ENCODE measurements at regions not wholly inside any gene's neighbourhood (a gene's known extent, or its start where the extent isn't known, plus 50 kb on each side); places are given as distances from the start of the nearest gene placed in this dataset.

- TF ChIP-seq, protein P1, sequence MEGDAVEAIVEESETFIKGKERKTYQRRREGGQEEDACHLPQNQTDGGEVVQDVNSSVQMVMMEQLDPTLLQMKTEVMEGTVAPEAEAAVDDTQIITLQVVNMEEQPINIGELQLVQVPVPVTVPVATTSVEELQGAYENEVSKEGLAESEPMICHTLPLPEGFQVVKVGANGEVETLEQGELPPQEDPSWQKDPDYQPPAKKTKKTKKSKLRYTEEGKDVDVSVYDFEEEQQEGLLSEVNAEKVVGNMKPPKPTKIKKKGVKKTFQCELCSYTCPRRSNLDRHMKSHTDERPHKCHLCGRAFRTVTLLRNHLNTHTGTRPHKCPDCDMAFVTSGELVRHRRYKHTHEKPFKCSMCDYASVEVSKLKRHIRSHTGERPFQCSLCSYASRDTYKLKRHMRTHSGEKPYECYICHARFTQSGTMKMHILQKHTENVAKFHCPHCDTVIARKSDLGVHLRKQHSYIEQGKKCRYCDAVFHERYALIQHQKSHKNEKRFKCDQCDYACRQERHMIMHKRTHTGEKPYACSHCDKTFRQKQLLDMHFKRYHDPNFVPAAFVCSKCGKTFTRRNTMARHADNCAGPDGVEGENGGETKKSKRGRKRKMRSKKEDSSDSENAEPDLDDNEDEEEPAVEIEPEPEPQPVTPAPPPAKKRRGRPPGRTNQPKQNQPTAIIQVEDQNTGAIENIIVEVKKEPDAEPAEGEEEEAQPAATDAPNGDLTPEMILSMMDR (IDR thresholded peaks at IDR 0.05) = peak; percentile 25; the same call in 1 of the 2 replicates
- TF ChIP-seq ZFX (IDR thresholded peaks at IDR 0.05; ENCODE audit: borderline replicate concordance) = no peak
These were observed 263.1 kb downstream of the SPRY1 start for GRCh38 chr4:123659730-123660129.

Measured in 22Rv1 (cell line).